Astrocyte (in vitro differentiated cells and primary cell): ENCODE measurements at regions not wholly inside any gene's neighbourhood (a gene's known extent, or its start where the extent isn't known, plus 50 kb on each side); places are given as distances from the start of the nearest gene placed in this dataset.

Source experiments
- EZH2 ChIP-seq: IDR thresholded peaks from 2 replicates; pipeline ENCODE4 v1.6.1; 2012; ENCODE audit warnings: mild to moderate bottlenecking, low read length, inconsistent platforms; ENCODE audit not compliant: insufficient read depth
- TF ChIP-seq, protein P1 (sequence below): IDR thresholded peaks from 2 replicates; pipeline ENCODE4 v1.5.1; 2011; ENCODE audit warnings: low read depth, mild to moderate bottlenecking, inconsistent platforms, low read length, moderate library complexity; ENCODE audit not compliant: insufficient read depth

GRCh38 chr5:28084069-28084468, 1045.7 kb upstream of the CDH9 start:
- TF ChIP-seq, protein P1, sequence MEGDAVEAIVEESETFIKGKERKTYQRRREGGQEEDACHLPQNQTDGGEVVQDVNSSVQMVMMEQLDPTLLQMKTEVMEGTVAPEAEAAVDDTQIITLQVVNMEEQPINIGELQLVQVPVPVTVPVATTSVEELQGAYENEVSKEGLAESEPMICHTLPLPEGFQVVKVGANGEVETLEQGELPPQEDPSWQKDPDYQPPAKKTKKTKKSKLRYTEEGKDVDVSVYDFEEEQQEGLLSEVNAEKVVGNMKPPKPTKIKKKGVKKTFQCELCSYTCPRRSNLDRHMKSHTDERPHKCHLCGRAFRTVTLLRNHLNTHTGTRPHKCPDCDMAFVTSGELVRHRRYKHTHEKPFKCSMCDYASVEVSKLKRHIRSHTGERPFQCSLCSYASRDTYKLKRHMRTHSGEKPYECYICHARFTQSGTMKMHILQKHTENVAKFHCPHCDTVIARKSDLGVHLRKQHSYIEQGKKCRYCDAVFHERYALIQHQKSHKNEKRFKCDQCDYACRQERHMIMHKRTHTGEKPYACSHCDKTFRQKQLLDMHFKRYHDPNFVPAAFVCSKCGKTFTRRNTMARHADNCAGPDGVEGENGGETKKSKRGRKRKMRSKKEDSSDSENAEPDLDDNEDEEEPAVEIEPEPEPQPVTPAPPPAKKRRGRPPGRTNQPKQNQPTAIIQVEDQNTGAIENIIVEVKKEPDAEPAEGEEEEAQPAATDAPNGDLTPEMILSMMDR: no peak
- TF ChIP-seq EZH2: no peak
